ENCODE measurements at regions not wholly inside any gene's neighbourhood (a gene's known extent, or its start where the extent isn't known, plus 50 kb on each side); places are given as distances from the start of the nearest gene placed in this dataset.

DNA sequence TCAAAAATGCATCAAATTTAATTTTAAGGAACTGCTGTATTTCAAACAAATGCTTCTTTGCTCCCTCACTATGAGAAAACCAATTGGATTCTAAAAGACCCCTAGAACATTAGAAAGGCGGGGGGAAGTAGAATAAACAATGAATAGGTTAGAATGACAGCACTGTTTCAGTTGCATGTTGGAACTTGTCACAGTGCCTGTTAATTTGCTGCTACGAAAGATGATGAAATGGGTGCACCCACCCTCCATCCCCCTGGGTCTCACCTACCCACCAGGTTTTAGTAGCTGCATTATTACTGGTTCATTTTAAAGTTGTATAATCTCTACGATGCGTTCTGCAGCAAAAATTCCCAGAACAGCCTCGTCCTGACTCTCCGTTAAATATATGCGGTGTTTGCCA, 193.0 kb upstream of the COPS8 start:
- TF ChIP-seq SIN3A (IDR thresholded peaks at IDR 0.05; ENCODE audit: borderline replicate concordance, low read depth, low read length) = no peak
- TF ChIP-seq TRIM22 (IDR thresholded peaks at IDR 0.05) = no peak

Measured in HepG2 (cell line).